OCI-LY3 (cell line): ENCODE measurements at regions not wholly inside any gene's neighbourhood (a gene's known extent, or its start where the extent isn't known, plus 50 kb on each side); places are given as distances from the start of the nearest gene placed in this dataset.

Source experiments
- EZH2phosphoT487 ChIP-seq: fragments of 200-600 bp; shearing (Covaris generic); IDR thresholded peaks from 2 replicates; pipeline ENCODE4 v1.6.1; 2018; ENCODE audit warnings: antibody characterized with exemption, mixed run types, low read depth
- TF ChIP-seq, protein P1 (sequence below): fragments of 200-600, 300-600 bp; sonication (generic); IDR thresholded peaks from 2 replicates; pipeline ENCODE4 v1.5.1; 2014; ENCODE audit warnings: antibody characterized with exemption, low read length, low read depth

DNA sequence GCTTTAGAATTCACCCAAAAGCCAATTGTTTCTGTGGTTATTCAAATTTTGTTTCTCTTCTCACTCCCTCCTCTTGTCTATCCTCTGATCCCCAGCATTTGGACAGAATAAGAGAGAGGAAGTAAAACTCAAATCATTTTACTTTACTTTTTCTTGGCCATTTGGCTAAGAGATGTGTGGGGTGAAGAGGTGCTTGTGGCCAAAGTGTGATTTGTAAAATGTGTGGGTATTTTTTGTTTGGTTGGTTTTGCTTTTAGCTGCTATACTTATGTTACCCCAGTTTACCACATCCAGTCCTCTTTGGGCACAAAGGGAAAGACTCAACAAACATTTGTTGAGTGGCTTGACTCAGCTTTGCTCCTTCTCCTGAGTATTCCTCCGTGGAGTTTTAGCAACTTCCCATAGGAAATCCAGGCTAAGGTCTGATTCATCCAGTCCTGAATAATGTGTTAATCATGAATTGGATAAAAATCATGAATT is 109.1 kb upstream of the CYP1B1 start:
- TF ChIP-seq, protein P1, sequence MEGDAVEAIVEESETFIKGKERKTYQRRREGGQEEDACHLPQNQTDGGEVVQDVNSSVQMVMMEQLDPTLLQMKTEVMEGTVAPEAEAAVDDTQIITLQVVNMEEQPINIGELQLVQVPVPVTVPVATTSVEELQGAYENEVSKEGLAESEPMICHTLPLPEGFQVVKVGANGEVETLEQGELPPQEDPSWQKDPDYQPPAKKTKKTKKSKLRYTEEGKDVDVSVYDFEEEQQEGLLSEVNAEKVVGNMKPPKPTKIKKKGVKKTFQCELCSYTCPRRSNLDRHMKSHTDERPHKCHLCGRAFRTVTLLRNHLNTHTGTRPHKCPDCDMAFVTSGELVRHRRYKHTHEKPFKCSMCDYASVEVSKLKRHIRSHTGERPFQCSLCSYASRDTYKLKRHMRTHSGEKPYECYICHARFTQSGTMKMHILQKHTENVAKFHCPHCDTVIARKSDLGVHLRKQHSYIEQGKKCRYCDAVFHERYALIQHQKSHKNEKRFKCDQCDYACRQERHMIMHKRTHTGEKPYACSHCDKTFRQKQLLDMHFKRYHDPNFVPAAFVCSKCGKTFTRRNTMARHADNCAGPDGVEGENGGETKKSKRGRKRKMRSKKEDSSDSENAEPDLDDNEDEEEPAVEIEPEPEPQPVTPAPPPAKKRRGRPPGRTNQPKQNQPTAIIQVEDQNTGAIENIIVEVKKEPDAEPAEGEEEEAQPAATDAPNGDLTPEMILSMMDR, result no peak
- TF ChIP-seq EZH2phosphoT487, result no peak
